Naive thymus-derived CD4-positive, alpha-beta T cell (primary cell): ENCODE measurements at regions not wholly inside any gene's neighbourhood (a gene's known extent, or its start where the extent isn't known, plus 50 kb on each side); places are given as distances from the start of the nearest gene placed in this dataset.

Source experiments
- ATAC-seq: fragments of 150-1000 bp; cut with Tn5 transposase; 2 replicates; pipeline ENCODE4 v1.10.0; 2021; ENCODE audit warnings: mild to moderate bottlenecking, moderate library complexity
- CTCF ChIA-PET: fragments of 350-600 bp; sonication (Branson Sonifier 250); formaldehyde crosslinking; loops from one replicate; lab custom pipeline; 2021; ENCODE audit warnings: antibody characterized with exemption; lab: Charles Lee
- POLR2A ChIA-PET: fragments of 350-600 bp; sonication (Branson Sonifier 250); formaldehyde crosslinking; loops from one replicate; lab custom pipeline; 2021; ENCODE audit warnings: antibody characterized with exemption, inconsistent platforms; lab: Charles Lee
- DNase-seq, 9 donors: peaks; one replicate each; pipeline versions ENCODE4 v3.0.0 to v3.0.0-alpha.2; 2020 to 2022; ENCODE audit warnings: mixed read lengths in 1 of 9
- H3K27ac ChIP-seq: one replicate; pipeline ENCODE4 v1.7.0; 2013; ENCODE audit warnings: mild to moderate bottlenecking, low read depth, low read length, moderate library complexity
- H3K27me3 ChIP-seq, 2 donors: one replicate each; pipeline ENCODE4 v1.7.0; 2013; ENCODE audit warnings: low read length in 2 of 2, mild to moderate bottlenecking in 2 of 2, moderate library complexity in 2 of 2; ENCODE audit not compliant: control insufficient read depth in 2 of 2, insufficient read depth in 2 of 2
- H3K36me3 ChIP-seq, 3 experiments: 1 replicate in 2 of 3; 2 replicates in 1 of 3; pipeline ENCODE4 v1.7.0; 2013; ENCODE audit warnings: low read length in 3 of 3, mild to moderate bottlenecking in 3 of 3, moderate library complexity in 1 of 3; ENCODE audit not compliant: insufficient read depth in 3 of 3, control insufficient read depth in 2 of 3
- H3K4me1 ChIP-seq, 2 donors: one replicate each; pipeline ENCODE4 v1.7.0; 2013; ENCODE audit warnings: low read length in 2 of 2, mild to moderate bottlenecking in 2 of 2, moderate library complexity in 1 of 2; ENCODE audit not compliant: control insufficient read depth in 2 of 2, insufficient read depth in 2 of 2
- H3K4me3 ChIP-seq: 2 replicates; pipeline ENCODE4 v1.7.0; 2013; ENCODE audit warnings: mild to moderate bottlenecking, low read length
- H3K9me3 ChIP-seq, 3 experiments: 1 replicate in 2 of 3; 2 replicates in 1 of 3; pipeline ENCODE4 v1.7.0; 2013; ENCODE audit warnings: low read length in 3 of 3; ENCODE audit not compliant: control insufficient read depth in 2 of 3
- H3K27ac Mint-ChIP-seq, 9 donors: one replicate each; pipeline ENCODE4 v1.8.0; 2020 to 2022; ENCODE audit warnings: mixed read lengths in 9 of 9, mild to moderate bottlenecking in 8 of 9, moderate library complexity in 5 of 9, inconsistent platforms in 2 of 9
- H3K27me3 Mint-ChIP-seq, 5 donors: one replicate each; pipeline ENCODE4 v1.8.0; 2021 to 2022; ENCODE audit warnings: mixed read lengths in 5 of 5, mild to moderate bottlenecking in 1 of 5
- H3K36me3 Mint-ChIP-seq, 5 donors: one replicate each; pipeline ENCODE4 v1.8.0; 2020 to 2022; ENCODE audit warnings: mixed read lengths in 5 of 5, mild to moderate bottlenecking in 3 of 5, inconsistent platforms in 1 of 5
- H3K4me1 Mint-ChIP-seq, 7 donors: one replicate each; pipeline ENCODE4 v1.8.0; 2020 to 2022; ENCODE audit warnings: mixed read lengths in 7 of 7, mild to moderate bottlenecking in 3 of 7, inconsistent platforms in 1 of 7
- H3K4me3 Mint-ChIP-seq, 10 donors: one replicate each; pipeline ENCODE4 v1.8.0; 2020 to 2022; ENCODE audit warnings: mild to moderate bottlenecking in 10 of 10, mixed read lengths in 10 of 10, moderate library complexity in 6 of 10, inconsistent platforms in 2 of 10
- H3K9me3 Mint-ChIP-seq, 11 donors: one replicate each; pipeline ENCODE4 v1.8.0; 2020 to 2022; ENCODE audit warnings: mixed read lengths in 11 of 11, mild to moderate bottlenecking in 4 of 11, inconsistent platforms in 1 of 11, moderate library complexity in 1 of 11
- intact Hi-C, 2 donors: fragments of 100-400 bp; cut with micrococcal nuclease; formaldehyde crosslinking; loops; one replicate each; pipeline ENCODE4 v1.15.1; 2023

- H3K4me1 Mint-ChIP-seq, result peaks cover 0 to 1% (median 0%) of the 10 kb centered on the region in 7 donors
- no peaks in the 10 kb centered on the region for H3K36me3 Mint-ChIP-seq
- H3K4me3 Mint-ChIP-seq, result no peak overlapping the region
- H3K4me1 ChIP-seq, result no peaks in the 10 kb centered on the region
- no peak overlapping the region for H3K27ac ChIP-seq
- no peak for ATAC-seq
- H3K9me3 ChIP-seq, result peaks cover 0 to 4% (median 0%) of the 10 kb centered on the region in 3 experiments
- DNase-seq, result no peak
- H3K9me3 Mint-ChIP-seq, result peaks cover 0 to 15% (median 3%) of the 10 kb centered on the region in 11 donors
- no peak overlapping the region for H3K4me3 ChIP-seq
- POLR2A ChIA-PET, result no interaction called here
- CTCF ChIA-PET, result no interaction called here
- H3K36me3 ChIP-seq, result no peaks in the 10 kb centered on the region
- H3K27ac Mint-ChIP-seq, result no peak overlapping the region
- no peaks in the 10 kb centered on the region for H3K27me3 ChIP-seq
- H3K27me3 Mint-ChIP-seq, result no peaks in the 10 kb centered on the region
- intact Hi-C loops, result no loop called here
These were observed 304.3 kb upstream of the ARRDC3 start for GRCh38 chr5:91687430-91687829.

- H3K36me3 ChIP-seq, result no peaks in the 10 kb centered on the region
- H3K4me3 Mint-ChIP-seq, result no peak overlapping the region
- H3K27ac ChIP-seq, result no peak overlapping the region
- H3K4me1 Mint-ChIP-seq, result peaks cover 0 to 1% (median 0%) of the 10 kb centered on the region in 7 donors
- no peaks in the 10 kb centered on the region for H3K27me3 ChIP-seq
- intact Hi-C loops, result no loop called here
- CTCF ChIA-PET, result no interaction called here
- no peak overlapping the region for H3K27ac Mint-ChIP-seq
- no peaks in the 10 kb centered on the region for H3K9me3 ChIP-seq
- H3K4me1 ChIP-seq, result no peaks in the 10 kb centered on the region
- peaks cover 0 to 6% (median 0%) of the 10 kb centered on the region in 5 donors for H3K27me3 Mint-ChIP-seq
- no peak overlapping the region for H3K4me3 ChIP-seq
- H3K36me3 Mint-ChIP-seq, result no peaks in the 10 kb centered on the region
- DNase-seq (no peak), ATAC-seq (no peak)
- H3K9me3 Mint-ChIP-seq, result peaks cover 0 to 10% (median 0%) of the 10 kb centered on the region in 11 donors
- POLR2A ChIA-PET, result no interaction called here
These were observed 301.5 kb upstream of the ARRDC3 start for GRCh38 chr5:91684625-91685024.

DNA sequence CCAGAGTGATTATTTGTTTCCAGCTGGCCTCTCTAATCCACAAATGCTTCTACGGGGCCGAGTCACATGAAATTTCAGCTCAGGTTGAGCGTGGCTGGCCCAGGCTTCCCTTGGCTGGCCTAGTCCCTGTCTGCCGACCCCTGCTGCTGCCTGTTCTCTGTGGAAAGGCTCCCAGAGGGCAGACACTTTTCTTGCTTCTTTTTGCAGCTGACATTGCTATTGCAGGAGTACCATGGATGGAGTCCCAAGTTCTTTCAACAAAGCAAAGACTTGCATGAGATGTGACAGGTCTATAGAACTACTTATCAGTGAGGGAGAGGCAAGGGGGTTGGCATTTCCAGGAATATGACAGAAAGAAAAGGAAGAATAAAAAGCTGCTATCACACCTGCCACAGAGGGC lies 287.4 kb upstream of the ARRDC3 start:
- H3K4me1 Mint-ChIP-seq, result no peaks in the 10 kb centered on the region
- CTCF ChIA-PET, result no interaction called here
- ATAC-seq, result no peak

GRCh38 chr5:91670122-91670521 lies 287.0 kb upstream of the ARRDC3 start:
- no peaks in the 10 kb centered on the region for H3K9me3 ChIP-seq
- no peaks in the 10 kb centered on the region for H3K4me1 ChIP-seq
- ATAC-seq (no peak), DNase-seq (no peak)
- peaks cover 0 to 6% (median 0%) of the 10 kb centered on the region in 5 donors for H3K27me3 Mint-ChIP-seq
- no peak overlapping the region for H3K27ac Mint-ChIP-seq
- H3K27ac ChIP-seq, result no peak overlapping the region
- H3K4me1 Mint-ChIP-seq, result no peaks in the 10 kb centered on the region
- H3K36me3 ChIP-seq, result no peaks in the 10 kb centered on the region
- CTCF ChIA-PET, result no interaction called here
- H3K4me3 Mint-ChIP-seq, result no peak overlapping the region
- H3K36me3 Mint-ChIP-seq, result no peaks in the 10 kb centered on the region
- H3K4me3 ChIP-seq, result no peak overlapping the region
- no peaks in the 10 kb centered on the region for H3K27me3 ChIP-seq
- intact Hi-C loops, result no loop called here
- peaks cover 0 to 2% (median 0%) of the 10 kb centered on the region in 11 donors for H3K9me3 Mint-ChIP-seq
- POLR2A ChIA-PET, result no interaction called here

More for the DNA sequence above, 287.4 kb upstream of the ARRDC3 start:
- H3K4me3 Mint-ChIP-seq, result no peak overlapping the region
- Histone ChIP-seq H3K27ac (no peak overlapping the region), H3K9me3 (no peaks in the 10 kb centered on the region), H3K36me3 (no peaks in the 10 kb centered on the region), H3K4me3 (no peak overlapping the region), H3K4me1 (no peaks in the 10 kb centered on the region), H3K27me3 (no peaks in the 10 kb centered on the region)
- H3K36me3 Mint-ChIP-seq, result no peaks in the 10 kb centered on the region
- H3K27ac Mint-ChIP-seq, result no peak overlapping the region
- peaks cover 0 to 6% (median 0%) of the 10 kb centered on the region in 5 donors for H3K27me3 Mint-ChIP-seq
- POLR2A ChIA-PET, result no interaction called here
- intact Hi-C loops, result no loop called here
- no peak for DNase-seq
- peaks cover 0 to 2% (median 0%) of the 10 kb centered on the region in 11 donors for H3K9me3 Mint-ChIP-seq

GRCh38 chr5:91668261-91668660 lies 285.1 kb upstream of the ARRDC3 start:
- H3K4me3 ChIP-seq, result no peak overlapping the region
- no peak overlapping the region for H3K27ac ChIP-seq
- peaks cover 0 to 6% (median 0%) of the 10 kb centered on the region in 5 donors for H3K27me3 Mint-ChIP-seq
- peaks cover 0 to 2% (median 0%) of the 10 kb centered on the region in 11 donors for H3K9me3 Mint-ChIP-seq
- no peak overlapping the region for H3K27ac Mint-ChIP-seq
- ATAC-seq (no peak), DNase-seq (no peak)
- no peaks in the 10 kb centered on the region for H3K4me1 Mint-ChIP-seq
- no peaks in the 10 kb centered on the region for H3K9me3 ChIP-seq
- intact Hi-C loops, result no loop called here
- no peak overlapping the region for H3K4me3 Mint-ChIP-seq
- ChIA-PET CTCF (no interaction called here), POLR2A (no interaction called here)
- H3K27me3 ChIP-seq, result no peaks in the 10 kb centered on the region
- H3K36me3 Mint-ChIP-seq, result no peaks in the 10 kb centered on the region
- H3K36me3 ChIP-seq, result no peaks in the 10 kb centered on the region
- no peaks in the 10 kb centered on the region for H3K4me1 ChIP-seq

- no peak overlapping the region for H3K27ac Mint-ChIP-seq
- peaks cover 9 to 67% (median 17%) of the 10 kb centered on the region in 11 donors for H3K9me3 Mint-ChIP-seq
- ChIA-PET CTCF (no interaction called here), POLR2A (no interaction called here)
- H3K4me3 ChIP-seq, result no peak overlapping the region
- peaks cover 0 to 9% (median 6%) of the 10 kb centered on the region in 5 donors for H3K27me3 Mint-ChIP-seq
- no peaks in the 10 kb centered on the region for H3K4me1 Mint-ChIP-seq
- ATAC-seq, result no peak
- H3K36me3 ChIP-seq, result no peaks in the 10 kb centered on the region
- intact Hi-C loops, result no loop called here
- no peak for DNase-seq
- no peaks in the 10 kb centered on the region for H3K27me3 ChIP-seq
- H3K9me3 ChIP-seq, result peaks cover 0 to 13% (median 0%) of the 10 kb centered on the region in 3 experiments
- H3K4me1 ChIP-seq, result no peaks in the 10 kb centered on the region
- H3K4me3 Mint-ChIP-seq, result no peak overlapping the region
- no peak overlapping the region for H3K27ac ChIP-seq
- H3K36me3 Mint-ChIP-seq, result peaks cover 0 to 7% (median 3%) of the 10 kb centered on the region in 5 donors
These were observed 269.6 kb upstream of the ARRDC3 start for GRCh38 chr5:91652678-91653077.

GRCh38 chr5:91651704-91652103 lies 268.6 kb upstream of the ARRDC3 start:
- peaks cover 0 to 13% (median 0%) of the 10 kb centered on the region in 3 experiments for H3K9me3 ChIP-seq
- peaks cover 0 to 9% (median 6%) of the 10 kb centered on the region in 5 donors for H3K27me3 Mint-ChIP-seq
- H3K36me3 ChIP-seq, result no peaks in the 10 kb centered on the region
- DNase-seq (no peak), ATAC-seq (no peak)
- CTCF ChIA-PET, result no interaction called here
- H3K4me1 ChIP-seq, result no peaks in the 10 kb centered on the region
- H3K4me1 Mint-ChIP-seq, result no peaks in the 10 kb centered on the region
- POLR2A ChIA-PET, result no interaction called here
- no peak overlapping the region for H3K4me3 ChIP-seq
- peaks cover 3 to 57% (median 11%) of the 10 kb centered on the region in 11 donors for H3K9me3 Mint-ChIP-seq
- no peaks in the 10 kb centered on the region for H3K27me3 ChIP-seq
- H3K27ac Mint-ChIP-seq, result no peak overlapping the region
- intact Hi-C loops, result no loop called here
- no peak overlapping the region for H3K27ac ChIP-seq
- no peak overlapping the region for H3K4me3 Mint-ChIP-seq
- H3K36me3 Mint-ChIP-seq, result peaks cover 0 to 7% (median 0%) of the 10 kb centered on the region in 5 donors
